HG02759 (cell line): ENCODE measurements at regions not wholly inside any gene's neighbourhood (a gene's known extent, or its start where the extent isn't known, plus 50 kb on each side); places are given as distances from the start of the nearest gene placed in this dataset.

ENCODE experiments used
- ATAC-seq: cut with Tn5 transposase; IDR thresholded peaks from one replicate; pipeline ENCODE4 v1.9.1; 2021; ENCODE audit warnings: mild to moderate bottlenecking, moderate library complexity; ENCODE audit not compliant: unreplicated experiment

- ATAC-seq = no peak
These were observed 307.4 kb upstream of the SORCS1 start for GRCh38 chr10:107471911-107472310.

GRCh38 chr10:107453561-107453960, 289.1 kb upstream of the SORCS1 start:
- no peak for ATAC-seq

- no peak for ATAC-seq
These were observed 286.5 kb upstream of the SORCS1 start for GRCh38 chr10:107451047-107451446.

GRCh38 chr10:107450056-107450455, 285.6 kb upstream of the SORCS1 start:
- ATAC-seq = no peak

GRCh38 chr10:107444443-107444842, 279.9 kb upstream of the SORCS1 start:
- no peak for ATAC-seq

- no peak for ATAC-seq
These were observed 279.3 kb upstream of the SORCS1 start for GRCh38 chr10:107443813-107444212.

GRCh38 chr10:107443326-107443725, 278.8 kb upstream of the SORCS1 start:
- ATAC-seq = no peak

- peak; percentile 97 for ATAC-seq
These were observed 277.6 kb upstream of the SORCS1 start for GRCh38 chr10:107442035-107442505.

- no peak for ATAC-seq
These were observed 276.2 kb upstream of the SORCS1 start for GRCh38 chr10:107440741-107441140.

GRCh38 chr10:107437921-107438320, 273.4 kb upstream of the SORCS1 start:
- no peak for ATAC-seq

GRCh38 chr10:107436568-107436967, 272.1 kb upstream of the SORCS1 start:
- ATAC-seq = no peak

- ATAC-seq = no peak
These were observed 270.3 kb upstream of the SORCS1 start for GRCh38 chr10:107434854-107435253.

GRCh38 chr10:107434201-107434600, 269.7 kb upstream of the SORCS1 start:
- ATAC-seq = no peak

- no peak for ATAC-seq
These were observed 269.1 kb upstream of the SORCS1 start for GRCh38 chr10:107433605-107434004.

GRCh38 chr10:107430446-107430845, 265.9 kb upstream of the SORCS1 start:
- no peak for ATAC-seq

- no peak for ATAC-seq
These were observed 262.5 kb upstream of the SORCS1 start for GRCh38 chr10:107427016-107427415.

- peak; percentile 80 for ATAC-seq
These were observed 261.5 kb upstream of the SORCS1 start for GRCh38 chr10:107425931-107426553.

- no peak for ATAC-seq
These were observed 260.1 kb upstream of the SORCS1 start for GRCh38 chr10:107424628-107425027.

GRCh38 chr10:107423903-107424302, 259.4 kb upstream of the SORCS1 start:
- peak; percentile 48 for ATAC-seq

- ATAC-seq = no peak
These were observed 258.2 kb upstream of the SORCS1 start for GRCh38 chr10:107422681-107423080.

GRCh38 chr10:107420196-107420595, 255.7 kb upstream of the SORCS1 start:
- ATAC-seq = no peak

- ATAC-seq = no peak
These were observed 253.7 kb upstream of the SORCS1 start for GRCh38 chr10:107418085-107418806.
